ENCODE measurements at regions not wholly inside any gene's neighbourhood (a gene's known extent, or its start where the extent isn't known, plus 50 kb on each side); places are given as distances from the start of the nearest gene placed in this dataset.

GRCh38 chr18:40414155-40414754 is 1540.8 kb upstream of the PIK3C3 start:
- no peak for DNase-seq (ENCODE audit: low spot score)
- Histone ChIP-seq H3K36me3 (no peaks in the 10 kb centered on the region), H3K27me3 (replicated peaks; ENCODE audit: insufficient read depth) (no peaks in the 10 kb centered on the region), H3K4me1 (ENCODE audit: control insufficient read depth in 1 of 2, low read depth in 2 of 2) (no peaks in the 10 kb centered on the region), H3K4me3 (no peak overlapping the region), H3K9me3 (no peaks in the 10 kb centered on the region), H3K27ac (no peak overlapping the region)
- no peak for TF ChIP-seq CTCF (IDR thresholded peaks at IDR 0.05)
- ATAC-seq (ENCODE audit: insufficient number of reproducible peaks, low FRiP score, low read depth), result no peak

- no peaks in the 10 kb centered on the region for H3K27me3 ChIP-seq (replicated peaks; ENCODE audit: insufficient read depth)
- ATAC-seq (ENCODE audit: insufficient number of reproducible peaks, low FRiP score, low read depth) (no peak), DNase-seq (ENCODE audit: low spot score) (no peak)
- H3K4me3 ChIP-seq, result no peak overlapping the region
- no peak for TF ChIP-seq CTCF (IDR thresholded peaks at IDR 0.05)
- H3K9me3 ChIP-seq, result no peaks in the 10 kb centered on the region
- no peaks in the 10 kb centered on the region for H3K36me3 ChIP-seq
- no peaks in the 10 kb centered on the region for H3K4me1 ChIP-seq (ENCODE audit: control insufficient read depth in 1 of 2, low read depth in 2 of 2)
- H3K27ac ChIP-seq, result no peak overlapping the region
Measured at GRCh38 chr18:40413160-40413559, 1541.9 kb upstream of the PIK3C3 start.

DNA sequence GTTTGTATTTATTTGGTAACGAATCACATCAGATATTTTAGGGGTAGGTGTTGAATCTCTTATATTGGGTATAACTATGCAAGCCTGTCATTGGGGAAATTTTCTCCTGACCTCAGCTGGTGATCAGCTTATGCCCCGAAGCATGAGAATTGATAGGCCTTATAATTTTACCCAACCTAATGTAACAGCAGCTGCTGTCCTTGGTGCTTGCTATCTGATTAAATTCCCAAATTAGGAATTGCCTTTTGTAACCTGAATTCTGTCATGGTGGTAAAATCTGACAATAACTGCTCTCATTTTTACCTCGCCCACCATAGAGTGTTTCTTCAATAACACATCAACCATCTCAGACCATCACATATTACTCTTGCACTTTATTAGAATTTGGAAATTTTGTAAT is 1542.6 kb upstream of the PIK3C3 start:
- Histone ChIP-seq H3K4me3 (no peak overlapping the region), H3K4me1 (ENCODE audit: control insufficient read depth in 1 of 2, low read depth in 2 of 2) (no peaks in the 10 kb centered on the region), H3K9me3 (no peaks in the 10 kb centered on the region), H3K27ac (no peak overlapping the region), H3K27me3 (replicated peaks; ENCODE audit: insufficient read depth) (no peaks in the 10 kb centered on the region), H3K36me3 (no peaks in the 10 kb centered on the region)
- TF ChIP-seq CTCF (IDR thresholded peaks at IDR 0.05), result no peak
- no peak for DNase-seq (ENCODE audit: low spot score)
- no peak for ATAC-seq (ENCODE audit: insufficient number of reproducible peaks, low FRiP score, low read depth)

DNA sequence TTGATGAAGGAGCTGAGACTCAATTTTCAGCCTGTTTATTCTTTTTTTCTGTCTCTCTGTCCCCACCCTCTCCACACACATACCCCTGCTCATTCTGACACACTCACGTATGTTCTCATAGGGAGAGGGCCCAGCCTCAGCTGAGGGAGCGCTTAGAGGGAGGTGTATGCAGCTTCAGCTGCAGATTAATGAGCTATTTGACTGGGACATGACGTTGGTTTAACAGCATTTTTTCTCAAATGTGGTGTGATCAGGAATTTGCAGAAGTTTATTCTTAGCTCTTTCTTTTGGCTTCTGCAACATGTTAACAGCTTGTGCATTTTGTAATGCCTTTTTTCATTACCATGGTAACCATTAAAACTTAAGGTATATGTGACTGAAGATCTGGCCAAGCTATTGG is 1547.1 kb upstream of the PIK3C3 start:
- H3K4me1 ChIP-seq (ENCODE audit: control insufficient read depth in 1 of 2, low read depth in 2 of 2), result no peaks in the 10 kb centered on the region
- DNase-seq (ENCODE audit: low spot score), result no peak
- no peak overlapping the region for H3K27ac ChIP-seq
- no peak for ATAC-seq (ENCODE audit: insufficient number of reproducible peaks, low FRiP score, low read depth)
- no peak for TF ChIP-seq CTCF (IDR thresholded peaks at IDR 0.05)
- no peaks in the 10 kb centered on the region for H3K27me3 ChIP-seq (replicated peaks; ENCODE audit: insufficient read depth)
- no peaks in the 10 kb centered on the region for H3K36me3 ChIP-seq
- no peaks in the 10 kb centered on the region for H3K9me3 ChIP-seq
- no peak overlapping the region for H3K4me3 ChIP-seq

DNA sequence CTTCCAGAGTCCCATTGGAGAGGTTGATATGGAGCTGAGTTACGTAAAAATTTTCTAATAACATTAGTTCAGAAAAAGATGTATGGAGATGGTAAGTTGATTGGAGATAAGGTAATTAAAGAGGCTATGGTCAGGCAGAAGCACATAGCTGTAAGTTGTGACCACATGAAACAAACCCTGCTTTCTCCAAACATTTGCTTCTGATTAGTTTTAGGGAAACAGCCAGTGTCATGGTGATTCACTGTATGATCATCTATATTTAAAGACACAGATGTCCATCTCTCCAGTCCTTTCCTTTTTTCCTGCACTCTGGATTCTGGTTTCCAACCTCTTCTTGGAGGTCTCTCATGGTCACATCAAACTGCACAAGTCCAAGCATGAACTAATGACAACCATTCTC is 1550.8 kb upstream of the PIK3C3 start:
- H3K4me1 ChIP-seq (ENCODE audit: control insufficient read depth in 1 of 2, low read depth in 2 of 2), result no peaks in the 10 kb centered on the region
- no peak for DNase-seq (ENCODE audit: low spot score)
- no peaks in the 10 kb centered on the region for H3K36me3 ChIP-seq
- H3K27me3 ChIP-seq (replicated peaks; ENCODE audit: insufficient read depth), result no peaks in the 10 kb centered on the region
- H3K27ac ChIP-seq, result no peak overlapping the region
- no peaks in the 10 kb centered on the region for H3K9me3 ChIP-seq
- no peak for ATAC-seq (ENCODE audit: insufficient number of reproducible peaks, low FRiP score, low read depth)
- TF ChIP-seq CTCF (IDR thresholded peaks at IDR 0.05), result no peak
- no peak overlapping the region for H3K4me3 ChIP-seq
